Hepatocyte (in vitro differentiated cells): ENCODE measurements at regions not wholly inside any gene's neighbourhood (a gene's known extent, or its start where the extent isn't known, plus 50 kb on each side); places are given as distances from the start of the nearest gene placed in this dataset.

Experiments used
- CTCF ChIP-seq: fragments of 200-600 bp; sonication (generic); IDR thresholded peaks from 2 replicates; pipeline ENCODE4 v1.5.1; 2016; ENCODE audit warnings: antibody characterized with exemption, mild to moderate bottlenecking; ENCODE audit not compliant: poor library complexity
- EZH2 ChIP-seq: fragments of 200-600 bp; sonication (generic); IDR thresholded peaks from 2 replicates; pipeline ENCODE4 v1.6.1; 2016; ENCODE audit warnings: antibody characterized with exemption, mild to moderate bottlenecking, borderline replicate concordance
- EZH2phosphoT487 ChIP-seq: fragments of 200-600 bp; sonication (generic); IDR thresholded peaks from one replicate; pipeline ENCODE4 v1.6.1; 2018; ENCODE audit warnings: antibody characterized with exemption, mild to moderate bottlenecking, low read depth, moderate library complexity; ENCODE audit not compliant: unreplicated experiment, severe bottlenecking

DNA sequence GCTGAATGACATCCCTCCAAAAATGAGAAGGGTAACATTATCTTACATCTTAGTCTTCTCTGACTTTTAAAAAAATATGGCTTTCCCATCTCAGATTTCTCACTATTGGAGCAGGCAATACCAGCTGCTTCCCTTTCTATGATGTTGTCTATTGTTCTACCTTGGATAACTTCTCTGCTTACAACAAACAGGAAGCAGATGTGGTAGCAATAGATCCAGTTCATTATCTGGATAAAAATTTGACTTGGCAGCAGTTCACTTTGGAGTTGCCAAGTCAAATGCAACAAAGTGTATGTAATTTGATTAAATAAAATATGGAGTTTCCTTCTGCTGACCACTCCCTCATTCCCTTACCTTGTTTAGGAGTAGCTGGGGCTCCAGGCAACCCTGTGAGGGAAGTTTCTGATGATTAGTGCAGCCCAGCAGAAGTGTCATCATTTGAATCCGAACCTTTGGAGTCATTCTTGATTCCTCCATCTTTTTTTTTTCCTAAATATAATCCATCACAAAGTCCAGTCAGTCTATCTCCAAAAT, 72.0 kb upstream of the GPRIN3 start:
- TF ChIP-seq CTCF = no peak
- no peak for TF ChIP-seq EZH2phosphoT487
- no peak for TF ChIP-seq EZH2
